GM12878 (cell line): ENCODE measurements at regions not wholly inside any gene's neighbourhood (a gene's known extent, or its start where the extent isn't known, plus 50 kb on each side); places are given as distances from the start of the nearest gene placed in this dataset.
"Not testable (repeated sequence)": the region's sequence is repeated elsewhere in the genome, so short reads cannot be mapped to it uniquely, and the experiment has no call there.

ENCODE experiments used
- ATAC-seq: fragments of 200-7000 bp; cut with Tn5 transposase; 3 replicates; pipeline ENCODE4 v1.9.1; 2020; ENCODE audit warnings: mild to moderate bottlenecking, moderate library complexity
- BruUV-seq: library from RNA; stranded (reverse); fragments of 400-500 nt; replicated peaks from 2 replicates; lab custom pipeline; 2021; lab: Mats Ljungman, UMichigan
- CTCF ChIA-PET: fragments of 300-600 bp; sonication (Branson Sonifier 250); formaldehyde crosslinking; extraction: SDS; loops from one replicate; lab custom pipeline; 2021; ENCODE audit warnings: inconsistent platforms; lab: Yijun Ruan, JAX
- POLR2A ChIA-PET: fragments of 350-600 bp; formaldehyde crosslinking; extraction: SDS; loops from one replicate; lab custom pipeline; 2021; ENCODE audit warnings: inconsistent platforms; lab: Charles Lee
- RAD21 ChIA-PET: fragments of 300-600 bp; sonication (Branson Sonifier 250); formaldehyde crosslinking; loops from one replicate; lab custom pipeline; 2023; ENCODE audit warnings: antibody characterized with exemption; ENCODE audit not compliant: unreplicated experiment; lab: Charles Lee
- SMC1A ChIA-PET: fragments of 300-600 bp; sonication (Branson Sonifier 250); formaldehyde crosslinking; loops from one replicate; lab custom pipeline; 2023; ENCODE audit not compliant: unreplicated experiment, uncharacterized antibody; lab: Charles Lee
- DNase-seq: peaks from one replicate; pipeline ENCODE4 v3.0.0-alpha.2; 2011; ENCODE audit warnings: low read depth, low spot score
- FAIRE-seq: peaks from 3 replicates; lab custom pipeline; 2011; peaks lifted over from hg19 to GRCh38; lab: Jason Lieb, UNC
- H2AFZ ChIP-seq: 2 replicates; pipeline ENCODE4 v1.6.0; 2011; ENCODE audit warnings: low read depth, low read length, control low read depth; ENCODE audit not compliant: control insufficient read depth
- H3K27ac ChIP-seq: 2 replicates; pipeline ENCODE4 v1.5.1; 2011; ENCODE audit warnings: control low read depth; ENCODE audit not compliant: control insufficient read depth, insufficient read depth
- H3K27me3 ChIP-seq, 2 experiments: replicated peaks in 1 of 2; 2 replicates each; pipeline versions ENCODE4 v1.6.0 to v1.6.1; 2011; ENCODE audit warnings: low read length in 1 of 2; ENCODE audit not compliant: control insufficient read depth in 2 of 2, insufficient read depth in 2 of 2
- H3K36me3 ChIP-seq, 2 experiments: 2 replicates each; pipeline ENCODE4 v1.5.1; 2011; ENCODE audit warnings: low read length in 1 of 2; ENCODE audit not compliant: control insufficient read depth in 2 of 2, insufficient read depth in 2 of 2
- H3K4me1 ChIP-seq: 2 replicates; pipeline ENCODE4 v1.6.1; 2011; ENCODE audit warnings: mild to moderate bottlenecking, low read length, moderate library complexity, mixed read lengths; ENCODE audit not compliant: control insufficient read depth, insufficient read depth
- H3K4me2 ChIP-seq: 2 replicates; pipeline ENCODE4 v1.6.0; 2011; ENCODE audit warnings: control low read depth; ENCODE audit not compliant: control insufficient read depth, insufficient read depth
- H3K4me3 ChIP-seq: fragments of 200-600 bp; sonication (generic); 2 replicates; pipeline ENCODE4 v1.5.1; 2016
- H3K79me2 ChIP-seq: 2 replicates; pipeline ENCODE4 v1.6.0; 2011; ENCODE audit warnings: low read length; ENCODE audit not compliant: control insufficient read depth, insufficient read depth
- H3K9ac ChIP-seq: 2 replicates; pipeline ENCODE4 v1.8.0; 2011; ENCODE audit warnings: low read length, control low read depth, mixed read lengths; ENCODE audit not compliant: control insufficient read depth, insufficient read depth
- H3K9me3 ChIP-seq: replicated peaks from 3 replicates; pipeline ENCODE4 v1.5.1; 2011; ENCODE audit warnings: mild to moderate bottlenecking, low read length; ENCODE audit not compliant: control insufficient read depth, insufficient read depth
- H4K20me1 ChIP-seq: 2 replicates; pipeline ENCODE4 v1.6.0; 2011; ENCODE audit not compliant: control insufficient read depth, insufficient read depth
- E4F1 ChIP-seq: fragments of 450-650 bp; IDR thresholded peaks from 2 replicates; pipeline ENCODE4 v1.6.1; 2018; ENCODE audit warnings: borderline replicate concordance, mild to moderate bottlenecking; ENCODE audit not compliant: partially characterized antibody
- EZH2 ChIP-seq: IDR thresholded peaks from 2 replicates; pipeline ENCODE4 v1.6.1; 2012; ENCODE audit warnings: low read depth, mild to moderate bottlenecking, control low read depth, inconsistent platforms, low read length, borderline replicate concordance; ENCODE audit not compliant: control insufficient read depth
- HDAC2 ChIP-seq: fragments of 200-600 bp; sonication (generic); IDR thresholded peaks from 2 replicates; pipeline ENCODE4 v1.6.1; 2017
- NR2C1 ChIP-seq: fragments of 450-650 bp; IDR thresholded peaks from 2 replicates; pipeline ENCODE4 v1.6.1; 2017; ENCODE audit warnings: antibody characterized with exemption, mild to moderate bottlenecking, moderate library complexity
- NR2F1 ChIP-seq: fragments of 450-650 bp; conservative IDR thresholded peaks from 2 replicates; pipeline ENCODE4 v1.6.1; 2017; ENCODE audit warnings: mild to moderate bottlenecking
- PAX8 ChIP-seq: fragments of 450-650 bp; IDR thresholded peaks from 2 replicates; pipeline ENCODE4 v1.6.1; 2017; ENCODE audit warnings: mild to moderate bottlenecking, moderate library complexity
- RAD21 ChIP-seq: IDR thresholded peaks from 2 replicates; pipeline ENCODE4 v1.6.1; 2011; ENCODE audit warnings: mild to moderate bottlenecking, low read depth, low read length, moderate library complexity; ENCODE audit not compliant: insufficient read depth
- RUNX3 ChIP-seq: IDR thresholded peaks from 2 replicates; pipeline ENCODE4 v1.6.1; 2012; ENCODE audit warnings: low read length, inconsistent platforms
- SP1 ChIP-seq: IDR thresholded peaks from one replicate; pipeline ENCODE4 v1.6.1; 2011; ENCODE audit warnings: low read depth, low read length
- SREBF2 ChIP-seq: IDR thresholded peaks from 2 replicates; pipeline ENCODE4 v1.6.1; 2012; ENCODE audit warnings: mild to moderate bottlenecking, low read length
- SRF ChIP-seq, 2 experiments: IDR thresholded peaks; 2 replicates each; pipeline ENCODE4 v1.6.1; 2011; ENCODE audit warnings: low read depth in 2 of 2, low read length in 2 of 2, mild to moderate bottlenecking in 1 of 2, moderate library complexity in 1 of 2
- ZNF274 ChIP-seq: IDR thresholded peaks from one replicate; pipeline ENCODE4 v1.8.0; 2011; ENCODE audit not compliant: insufficient read length, insufficient read depth
- WGBS: methylation state at CpG from one replicate; pipeline ENCODE4 v1.1.6; 2016; ENCODE audit warnings: low lambda C conversion rate; ENCODE audit not compliant: insufficient replicate concordance, insufficient coverage; ENCODE audit errors: missing lambda C conversion rate; 5-methylcytosine and 5-hydroxymethylcytosine counted together
- in situ Hi-C: fragments of 300-500 bp; cut with MboI; formaldehyde crosslinking; loops from 9 replicates; pipeline ENCODE4 v1.14.3; 2018; ENCODE audit warnings: mixed read lengths
- intact Hi-C: fragments of 100-400 bp; cut with micrococcal nuclease; formaldehyde crosslinking; loops from one replicate; pipeline ENCODE4 v1.14.2; 2022; ENCODE audit not compliant: unreplicated experiment
- TF ChIP-seq, protein P1 (sequence below): IDR thresholded peaks from 2 replicates; pipeline ENCODE4 v1.6.1; 2011; ENCODE audit warnings: borderline replicate concordance, low read depth, mild to moderate bottlenecking, moderate library complexity, low read length; ENCODE audit not compliant: insufficient read depth, poor library complexity, severe bottlenecking

GRCh38 chr11:42786981-42787380, 524.8 kb upstream of the API5 start:
- Histone ChIP-seq H3K36me3 (no peaks in the 10 kb centered on the region), H3K79me2 (no peaks in the 10 kb centered on the region), H3K9ac (no peak overlapping the region), H3K4me2 (no peak overlapping the region), H3K4me3 (no peak overlapping the region), H3K4me1 (no peaks in the 10 kb centered on the region), H4K20me1 (no peaks in the 10 kb centered on the region), H3K27ac (no peak overlapping the region), H2AFZ (no peak overlapping the region), H3K9me3 (no peaks in the 10 kb centered on the region), H3K27me3 (no peaks in the 10 kb centered on the region)
- intact Hi-C loops (no loop called here), in situ Hi-C loops (no loop called here)
- POLR2A ChIA-PET: interaction anchor here (0.7 to 1.3 kb wide), 2 partner anchors 14 to 30 kb away, joined by 3 to 4 read pairs; no protein-coding TSS in a partner anchor
- 6% methylated on average over 1 of the region's 1 CpG for WGBS
- FAIRE-seq: no peak
- RAD21 ChIA-PET: interaction anchor here (0.8 to 2.8 kb wide), 6 partner anchors 11 to 53 kb away, joined by 3 to 17 read pairs (median 6); no protein-coding TSS in a partner anchor
- ATAC-seq: no peak
- DNase-seq: no peak
- SMC1A ChIA-PET: interaction anchor here (0.6 to 2.5 kb wide), 12 partner anchors 9 to 68 kb away, joined by 3 to 12 read pairs (median 4); no protein-coding TSS in a partner anchor
- BruUV-seq: no TSS peak
- CTCF ChIA-PET: interaction anchor here (0.9 to 1.5 kb wide), 3 partner anchors 15 to 29 kb away, joined by 3 to 9 read pairs (median 3); no protein-coding TSS in a partner anchor
- TF ChIP-seq NR2F1: no peak
- TF ChIP-seq SP1: no peak
- TF ChIP-seq E4F1: no peak
- no peak for TF ChIP-seq RUNX3
- TF ChIP-seq SRF (IDR thresholded peaks at IDR 0.05; ENCODE audit: low read depth in 2 of 2, low read length in 2 of 2): no peak
- no peak for TF ChIP-seq PAX8
- no peak for TF ChIP-seq SREBF2
- no peak for TF ChIP-seq EZH2
- no peak for TF ChIP-seq ZNF274
- no peak for TF ChIP-seq NR2C1
- TF ChIP-seq HDAC2: no peak
- TF ChIP-seq, protein P1, sequence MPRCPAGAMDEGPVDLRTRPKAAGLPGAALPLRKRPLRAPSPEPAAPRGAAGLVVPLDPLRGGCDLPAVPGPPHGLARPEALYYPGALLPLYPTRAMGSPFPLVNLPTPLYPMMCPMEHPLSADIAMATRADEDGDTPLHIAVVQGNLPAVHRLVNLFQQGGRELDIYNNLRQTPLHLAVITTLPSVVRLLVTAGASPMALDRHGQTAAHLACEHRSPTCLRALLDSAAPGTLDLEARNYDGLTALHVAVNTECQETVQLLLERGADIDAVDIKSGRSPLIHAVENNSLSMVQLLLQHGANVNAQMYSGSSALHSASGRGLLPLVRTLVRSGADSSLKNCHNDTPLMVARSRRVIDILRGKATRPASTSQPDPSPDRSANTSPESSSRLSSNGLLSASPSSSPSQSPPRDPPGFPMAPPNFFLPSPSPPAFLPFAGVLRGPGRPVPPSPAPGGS: no peak
- TF ChIP-seq RAD21: no peak

- H2AFZ ChIP-seq, H3K4me3 ChIP-seq, POLR2A ChIA-PET, DNase-seq, H3K4me2 ChIP-seq, H3K9me3 ChIP-seq, H3K27me3 ChIP-seq, H3K9ac ChIP-seq, H4K20me1 ChIP-seq, in situ Hi-C loops, BruUV-seq, RAD21 ChIA-PET, FAIRE-seq, H3K4me1 ChIP-seq, intact Hi-C loops, ATAC-seq, H3K27ac ChIP-seq, H3K36me3 ChIP-seq, H3K79me2 ChIP-seq: not testable (repeated sequence)
- ChIA-PET SMC1A (interaction anchor here (1.1 kb wide), 1 partner anchor 23 kb away, joined by 3 read pairs; no protein-coding TSS in a partner anchor), CTCF (interaction anchor here (1.1 kb wide), 1 partner anchor 41 kb away, joined by 3 read pairs; no protein-coding TSS in a partner anchor)
- 24% methylated on average over 2 of the region's 2 CpGs for whole genome bisulfite sequencing
Observed at GRCh38 chr11:42795483-42795882, 516.3 kb upstream of the API5 start.
